ENCODE measurements at regions not wholly inside any gene's neighbourhood (a gene's known extent, or its start where the extent isn't known, plus 50 kb on each side); places are given as distances from the start of the nearest gene placed in this dataset.

GRCh38 chr2:111653913-111654312 is 230.1 kb downstream of the ANAPC1 start:
- no peak for TF ChIP-seq CTCF (IDR thresholded peaks at IDR 0.05; ENCODE audit: low read depth, low read length, missing control alignments)
- no peak for DNase-seq (ENCODE audit: extremely low read depth, low read depth)
- H3K4me3 ChIP-seq (replicated peaks; ENCODE audit: low read depth, low read length), result no peak overlapping the region

- DNase-seq (ENCODE audit: extremely low read depth, low read depth), result no peak
- no peak overlapping the region for H3K4me3 ChIP-seq (replicated peaks; ENCODE audit: low read depth, low read length)
- TF ChIP-seq CTCF (IDR thresholded peaks at IDR 0.05; ENCODE audit: low read depth, low read length, missing control alignments), result no peak
Observed at GRCh38 chr2:111654829-111655228, 229.2 kb downstream of the ANAPC1 start.

- no peak for DNase-seq (ENCODE audit: extremely low read depth, low read depth)
- no peak for TF ChIP-seq CTCF (IDR thresholded peaks at IDR 0.05; ENCODE audit: low read depth, low read length, missing control alignments)
- no peak overlapping the region for H3K4me3 ChIP-seq (replicated peaks; ENCODE audit: low read depth, low read length)
Observed at GRCh38 chr2:111656436-111656835, 227.6 kb downstream of the ANAPC1 start.

DNA sequence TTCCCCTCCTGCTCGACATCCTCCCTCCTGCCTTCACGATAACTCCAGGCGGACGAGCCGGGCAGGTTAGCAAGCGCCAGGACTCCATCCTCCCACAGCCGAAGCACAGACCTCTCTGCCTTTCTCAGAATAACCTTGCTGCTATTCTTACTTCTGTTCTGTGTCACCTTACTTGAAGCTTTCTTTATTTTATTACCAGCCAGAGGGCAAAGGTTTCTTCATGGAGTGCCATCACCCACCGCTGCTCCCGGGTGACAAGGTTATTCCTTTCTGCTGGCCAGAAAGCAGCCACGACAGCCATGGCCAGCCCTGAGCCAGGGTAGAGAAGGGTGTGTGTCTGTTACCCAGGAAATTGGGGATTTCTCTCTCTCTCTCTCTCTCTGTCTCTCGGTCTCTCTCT is 227.1 kb downstream of the ANAPC1 start:
- no peak for DNase-seq (ENCODE audit: extremely low read depth, low read depth)
- no peak overlapping the region for H3K4me3 ChIP-seq (replicated peaks; ENCODE audit: low read depth, low read length)
- TF ChIP-seq CTCF (IDR thresholded peaks at IDR 0.05; ENCODE audit: low read depth, low read length, missing control alignments), result no peak

DNA sequence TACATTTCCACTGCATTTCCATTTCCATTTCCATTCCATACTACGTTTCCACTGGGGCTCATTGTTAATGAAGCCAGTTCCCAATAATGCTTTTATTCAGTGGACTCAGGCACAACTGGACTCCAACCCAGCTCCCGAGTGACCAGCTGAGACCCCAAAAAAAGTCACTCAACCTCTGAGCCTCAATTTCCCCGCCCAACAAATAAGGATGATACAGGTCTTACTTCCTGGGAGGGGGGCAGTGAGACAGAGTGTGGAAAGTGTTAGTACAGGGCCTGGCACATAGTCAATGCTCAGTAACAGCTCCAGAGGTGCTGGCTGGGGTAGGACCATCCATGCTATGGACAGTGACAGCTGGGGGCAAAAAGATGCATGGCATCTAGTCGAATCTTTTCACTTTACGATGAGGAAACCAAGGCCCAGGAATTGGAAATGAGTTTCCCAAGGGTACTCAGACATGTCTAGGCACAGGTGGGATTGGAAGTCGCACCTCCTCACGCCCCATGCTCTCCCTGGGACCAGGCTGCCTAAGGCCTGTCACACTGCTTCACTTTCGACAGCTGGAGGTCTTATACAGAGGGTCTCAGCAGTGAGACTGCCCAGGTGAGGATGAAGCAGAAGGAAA is 226.5 kb downstream of the ANAPC1 start:
- no peak for TF ChIP-seq CTCF (IDR thresholded peaks at IDR 0.05; ENCODE audit: low read depth, low read length, missing control alignments)
- H3K4me3 ChIP-seq (replicated peaks; ENCODE audit: low read depth, low read length), result no peak overlapping the region
- no peak for DNase-seq (ENCODE audit: extremely low read depth, low read depth)

GRCh38 chr2:111659361-111660333 is 224.3 kb downstream of the ANAPC1 start:
- no peak for TF ChIP-seq CTCF (IDR thresholded peaks at IDR 0.05; ENCODE audit: low read depth, low read length, missing control alignments)
- DNase-seq (ENCODE audit: extremely low read depth, low read depth), result peak; percentile 53

More at GRCh38 chr2:111659361-111660333, 224.3 kb downstream of the ANAPC1 start:
- no peak overlapping the region for H3K4me3 ChIP-seq (replicated peaks; ENCODE audit: low read depth, low read length)
